HS-5 (cell line): ENCODE measurements at regions not wholly inside any gene's neighbourhood (a gene's known extent, or its start where the extent isn't known, plus 50 kb on each side); places are given as distances from the start of the nearest gene placed in this dataset.

Experiments
- DNase-seq: peaks from one replicate; pipeline ENCODE4 v3.0.0-alpha.2; 2012; ENCODE audit warnings: low read depth

DNA sequence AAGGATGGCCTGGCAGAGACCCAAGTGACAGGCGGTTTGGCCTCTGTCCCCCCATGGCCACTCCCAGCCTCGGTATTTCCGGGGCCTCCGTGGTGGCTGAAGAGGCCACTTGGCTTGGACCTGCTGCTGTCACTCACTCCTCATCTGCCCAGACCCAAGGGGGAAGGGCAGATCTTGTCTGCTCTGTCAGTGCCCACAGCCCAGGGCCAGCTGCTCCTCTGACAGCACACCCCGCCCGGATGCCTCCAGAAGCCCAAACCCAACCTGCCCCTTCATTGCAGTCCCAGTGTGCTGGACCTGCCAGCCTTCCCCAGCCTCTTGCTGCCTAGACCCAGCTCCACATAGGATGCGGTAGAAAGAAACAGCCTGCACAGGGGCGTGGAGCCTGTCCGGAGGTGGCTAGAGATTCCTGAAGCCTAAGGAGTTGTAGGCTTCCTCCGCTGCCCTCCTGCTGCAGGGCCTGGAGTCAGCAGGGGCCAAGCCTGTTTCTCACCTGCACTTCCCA lies 52.0 kb downstream of the MAGEF1 start:
- DNase-seq: no peak

DNA sequence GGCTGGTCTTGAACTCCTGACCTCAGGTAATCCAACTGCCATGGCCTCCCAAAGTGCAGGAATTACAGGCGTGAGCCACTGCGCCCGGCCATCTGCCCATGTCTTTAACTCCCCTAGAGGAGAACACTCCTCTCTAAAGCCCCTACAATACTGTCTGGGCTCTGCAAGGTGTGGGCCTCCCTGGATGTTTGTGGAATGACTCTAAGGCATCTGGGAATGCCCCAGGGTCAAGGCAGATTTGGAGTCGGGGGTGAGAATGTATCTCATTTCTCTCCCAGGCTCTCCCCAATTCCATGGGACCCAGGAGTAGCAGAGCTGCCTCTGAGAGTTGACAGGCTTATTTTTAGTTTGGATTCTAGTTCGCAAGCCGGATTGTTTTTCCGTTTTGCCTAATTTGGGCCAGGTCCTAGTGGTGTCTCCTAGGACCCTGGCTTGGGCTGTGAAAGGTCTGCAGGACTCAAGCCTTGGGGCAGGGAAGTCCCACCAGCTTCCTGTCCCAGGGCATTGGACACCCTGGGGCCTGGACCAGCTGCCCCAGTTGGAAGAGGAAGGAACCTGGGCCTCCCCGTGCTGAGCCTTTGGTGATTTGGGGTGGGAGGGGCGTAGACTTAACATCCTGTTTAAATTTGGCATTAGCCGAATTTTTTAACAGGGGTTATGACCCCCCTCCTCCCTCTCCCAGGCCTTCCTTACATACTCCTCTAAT lies 53.5 kb downstream of the MAGEF1 start:
- no peak for DNase-seq

- DNase-seq: no peak
Observed at GRCh38 chr3:184656829-184657681, 54.8 kb downstream of the MAGEF1 start.

DNA sequence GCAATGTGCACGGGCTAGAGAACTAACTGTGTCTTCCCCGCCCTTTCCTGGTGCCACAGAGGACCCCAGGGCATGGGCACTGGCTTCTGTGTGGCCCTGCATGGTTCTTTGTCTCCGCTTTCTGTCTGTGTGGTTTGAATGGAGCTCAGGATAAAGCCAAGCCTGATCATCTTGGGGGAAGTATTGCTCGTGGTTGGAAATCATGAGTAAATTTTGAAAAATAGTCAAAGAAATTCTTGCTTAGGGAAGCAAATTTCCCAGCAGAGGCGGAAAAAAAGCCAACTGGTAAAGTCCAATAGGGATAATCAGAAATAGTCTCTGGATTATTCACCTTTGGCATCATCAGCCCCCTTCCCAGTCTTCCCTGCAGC lies 55.4 kb downstream of the MAGEF1 start:
- DNase-seq: no peak

- DNase-seq: no peak
Observed at GRCh38 chr3:184655597-184655996, 56.3 kb downstream of the MAGEF1 start.

DNA sequence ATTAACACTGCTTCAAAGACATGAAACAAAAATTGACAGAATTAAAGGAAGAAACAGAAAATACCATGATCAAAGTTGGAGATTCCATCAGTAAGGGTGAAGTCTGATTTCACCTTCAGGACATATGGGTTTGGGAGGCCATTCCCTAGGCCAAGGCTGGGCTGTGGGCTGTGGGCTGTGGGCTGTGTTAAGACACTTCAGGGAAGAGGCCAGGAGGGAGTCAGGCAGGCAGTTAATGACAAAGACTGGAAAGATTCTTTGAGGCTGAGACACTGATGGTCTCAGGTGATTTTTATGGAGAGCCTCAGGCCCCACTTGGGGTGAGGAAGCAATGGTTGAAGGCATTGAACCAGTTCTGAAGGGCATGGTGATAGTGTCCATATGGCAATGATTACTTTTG lies 57.5 kb downstream of the MAGEF1 start:
- no peak for DNase-seq

- DNase-seq: no peak
Observed at GRCh38 chr3:184652465-184652864, 59.4 kb downstream of the MAGEF1 start.

DNA sequence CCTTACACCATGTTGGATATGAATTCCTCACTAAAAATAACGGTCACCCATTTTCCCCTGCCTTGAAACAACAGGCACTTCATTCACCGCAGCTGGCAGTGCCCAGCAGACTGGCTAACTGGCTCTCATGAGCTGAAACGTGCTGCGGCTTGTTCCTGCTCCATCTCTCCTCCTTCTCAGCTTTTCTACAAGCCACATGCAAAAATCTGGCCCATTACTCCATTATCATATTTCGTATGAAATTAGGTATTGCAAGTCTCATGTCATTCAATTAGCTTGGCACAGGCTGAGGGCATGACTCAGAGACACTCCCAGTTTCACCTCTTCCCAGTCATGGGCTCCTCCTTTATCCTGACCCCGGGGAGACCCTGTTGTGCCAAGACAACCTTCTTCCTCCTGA lies 60.0 kb downstream of the MAGEF1 start:
- DNase-seq: no peak

- no peak for DNase-seq
Observed at GRCh38 chr3:184648636-184649035, 63.2 kb downstream of the MAGEF1 start.

DNA sequence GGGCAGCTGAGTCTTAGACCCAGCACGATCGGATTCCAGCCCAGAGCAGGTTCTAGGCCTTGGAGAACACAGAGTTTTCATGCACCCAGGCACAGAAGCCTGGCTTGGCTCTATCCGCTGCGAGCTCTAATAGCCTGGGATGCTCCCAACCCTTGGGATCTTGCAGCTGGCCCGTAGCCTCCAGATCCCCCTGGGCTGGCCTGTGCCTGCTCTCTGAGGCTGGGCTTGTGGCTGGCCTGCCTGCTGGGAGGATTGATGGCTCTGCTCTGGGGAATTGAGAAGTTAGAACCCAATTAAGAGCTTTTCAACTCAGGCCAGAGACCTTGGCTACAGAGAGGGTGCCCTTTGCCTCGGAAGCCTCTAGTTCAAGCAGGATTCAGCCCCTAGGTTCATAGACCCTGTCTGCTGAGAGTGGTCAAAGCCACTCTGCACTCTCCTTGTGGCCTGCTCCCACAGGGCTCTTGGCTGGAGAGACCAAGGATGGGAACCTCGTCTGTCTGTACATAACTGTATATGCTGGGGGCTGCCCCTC lies 64.4 kb downstream of the MAGEF1 start:
- no peak for DNase-seq

DNA sequence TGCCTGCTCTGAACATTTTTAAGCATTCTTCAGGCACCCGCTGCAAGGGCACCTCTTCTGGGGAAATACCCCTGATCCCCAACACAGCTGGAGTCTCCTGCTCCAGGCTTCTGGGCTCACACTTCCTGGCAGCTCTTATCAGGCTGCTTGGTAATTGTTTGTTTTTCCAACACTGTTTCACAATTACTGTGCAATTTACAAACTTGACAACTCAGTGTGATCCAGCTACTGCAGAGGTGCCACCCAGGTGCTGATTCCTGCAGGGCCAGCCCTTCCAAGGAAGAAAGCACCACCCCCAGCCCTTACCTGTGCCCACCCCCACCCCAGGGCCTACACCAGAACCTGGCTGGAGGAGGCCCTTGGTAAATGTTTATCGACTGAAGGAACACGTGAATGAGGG lies 66.5 kb downstream of the MAGEF1 start:
- no peak for DNase-seq

- DNase-seq: no peak
Observed at GRCh38 chr3:184643442-184643841, 68.4 kb downstream of the MAGEF1 start.

- DNase-seq: no peak
Observed at GRCh38 chr3:184642631-184643285, 69.1 kb downstream of the MAGEF1 start.

- DNase-seq: no peak
Observed at GRCh38 chr3:184641430-184641829, 70.4 kb downstream of the MAGEF1 start.

- DNase-seq: no peak
Observed at GRCh38 chr3:184639351-184639750, 72.5 kb downstream of the MAGEF1 start.

DNA sequence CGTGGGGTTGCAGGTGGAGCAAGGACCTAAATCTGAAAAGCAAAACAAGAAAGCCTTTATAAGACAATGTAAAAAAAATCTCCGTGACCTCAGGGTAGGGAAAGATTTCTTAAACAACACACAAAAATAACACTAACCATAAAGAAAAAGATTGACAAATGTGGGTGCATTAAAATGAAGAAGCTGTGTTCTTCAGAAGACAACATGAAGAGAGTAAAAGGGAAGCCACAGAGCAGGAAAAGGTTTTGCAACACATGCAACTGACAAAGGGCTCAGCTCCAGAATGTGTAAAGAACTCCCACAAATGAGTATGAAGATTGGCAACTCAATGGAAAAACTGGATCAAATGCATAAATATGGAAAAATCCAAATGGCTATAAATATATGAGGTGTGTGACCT lies 74.2 kb downstream of the MAGEF1 start:
- DNase-seq: no peak

- peak; percentile 14 for DNase-seq
Observed at GRCh38 chr3:184636741-184637316, 75.0 kb downstream of the MAGEF1 start.

GRCh38 chr3:184635774-184636173 lies 74.2 kb downstream of the EPHB3 start:
- no peak for DNase-seq

- no peak for DNase-seq
Observed at GRCh38 chr3:184635126-184635525, 73.5 kb downstream of the EPHB3 start.

- no peak for DNase-seq
Observed at GRCh38 chr3:184633237-184633579, 71.6 kb downstream of the EPHB3 start.

DNA sequence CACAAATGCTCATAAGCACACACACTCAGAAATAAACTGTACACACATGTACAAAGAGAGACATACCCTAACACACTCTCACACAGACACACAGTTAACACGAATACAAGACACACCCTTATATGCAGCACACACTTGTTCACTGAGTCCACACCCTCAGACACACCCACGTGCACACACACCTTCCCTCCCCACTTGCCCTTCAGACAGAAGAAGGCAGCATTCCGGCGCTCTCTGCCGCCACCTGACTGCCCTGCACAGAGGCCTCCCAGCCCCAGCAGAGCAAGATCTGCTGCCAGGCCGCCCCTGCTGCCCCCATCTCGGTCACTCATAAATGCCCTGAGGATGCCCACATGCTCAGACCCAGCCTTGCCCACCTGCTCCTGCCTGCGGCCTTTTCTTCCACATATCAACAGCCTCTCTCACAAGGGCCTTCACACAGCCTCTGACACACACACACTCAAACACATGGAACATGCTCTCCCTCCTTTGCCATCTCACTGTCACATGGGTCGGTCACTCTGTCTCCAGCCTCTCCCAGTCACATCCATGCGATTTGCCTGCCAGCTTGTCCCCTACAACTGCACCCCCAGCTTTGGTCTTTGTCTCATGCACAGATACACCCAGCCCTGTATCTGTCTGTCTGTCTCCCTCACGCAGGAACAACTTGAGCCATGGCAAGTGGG lies 71.1 kb downstream of the EPHB3 start:
- DNase-seq: no peak
